ENCODE measurements at regions not wholly inside any gene's neighbourhood (a gene's known extent, or its start where the extent isn't known, plus 50 kb on each side); places are given as distances from the start of the nearest gene placed in this dataset.

DNA sequence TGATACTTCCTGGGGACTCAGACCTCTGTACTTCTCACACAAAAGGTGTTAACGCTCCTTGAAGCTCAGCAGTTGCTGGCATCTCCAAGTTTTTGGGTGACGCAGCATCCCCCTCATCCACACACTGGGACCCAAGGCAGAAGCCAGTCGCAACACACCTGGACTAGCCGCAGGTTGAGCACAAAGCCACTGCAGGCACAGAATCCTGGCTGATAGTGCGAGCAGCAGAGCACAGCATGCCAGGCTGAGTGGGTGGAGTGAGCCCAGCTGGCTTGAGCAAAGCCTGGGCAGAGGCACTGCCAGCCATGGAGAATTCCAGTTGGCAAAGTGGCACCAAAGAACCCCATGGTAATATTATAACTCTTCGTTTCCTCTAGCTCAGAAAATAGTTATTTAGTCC lies 873.2 kb upstream of the NDST4 start:
- TF ChIP-seq, protein P1, sequence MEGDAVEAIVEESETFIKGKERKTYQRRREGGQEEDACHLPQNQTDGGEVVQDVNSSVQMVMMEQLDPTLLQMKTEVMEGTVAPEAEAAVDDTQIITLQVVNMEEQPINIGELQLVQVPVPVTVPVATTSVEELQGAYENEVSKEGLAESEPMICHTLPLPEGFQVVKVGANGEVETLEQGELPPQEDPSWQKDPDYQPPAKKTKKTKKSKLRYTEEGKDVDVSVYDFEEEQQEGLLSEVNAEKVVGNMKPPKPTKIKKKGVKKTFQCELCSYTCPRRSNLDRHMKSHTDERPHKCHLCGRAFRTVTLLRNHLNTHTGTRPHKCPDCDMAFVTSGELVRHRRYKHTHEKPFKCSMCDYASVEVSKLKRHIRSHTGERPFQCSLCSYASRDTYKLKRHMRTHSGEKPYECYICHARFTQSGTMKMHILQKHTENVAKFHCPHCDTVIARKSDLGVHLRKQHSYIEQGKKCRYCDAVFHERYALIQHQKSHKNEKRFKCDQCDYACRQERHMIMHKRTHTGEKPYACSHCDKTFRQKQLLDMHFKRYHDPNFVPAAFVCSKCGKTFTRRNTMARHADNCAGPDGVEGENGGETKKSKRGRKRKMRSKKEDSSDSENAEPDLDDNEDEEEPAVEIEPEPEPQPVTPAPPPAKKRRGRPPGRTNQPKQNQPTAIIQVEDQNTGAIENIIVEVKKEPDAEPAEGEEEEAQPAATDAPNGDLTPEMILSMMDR (IDR thresholded peaks at IDR 0.05): no peak
- TF ChIP-seq POLR2A (IDR thresholded peaks at IDR 0.05) (no peak), POLR2AphosphoS5 (IDR thresholded peaks at IDR 0.05) (no peak), EP300 (IDR thresholded peaks at IDR 0.05) (no peak)
